ENCODE measurements at regions not wholly inside any gene's neighbourhood (a gene's known extent, or its start where the extent isn't known, plus 50 kb on each side); places are given as distances from the start of the nearest gene placed in this dataset.

DNA sequence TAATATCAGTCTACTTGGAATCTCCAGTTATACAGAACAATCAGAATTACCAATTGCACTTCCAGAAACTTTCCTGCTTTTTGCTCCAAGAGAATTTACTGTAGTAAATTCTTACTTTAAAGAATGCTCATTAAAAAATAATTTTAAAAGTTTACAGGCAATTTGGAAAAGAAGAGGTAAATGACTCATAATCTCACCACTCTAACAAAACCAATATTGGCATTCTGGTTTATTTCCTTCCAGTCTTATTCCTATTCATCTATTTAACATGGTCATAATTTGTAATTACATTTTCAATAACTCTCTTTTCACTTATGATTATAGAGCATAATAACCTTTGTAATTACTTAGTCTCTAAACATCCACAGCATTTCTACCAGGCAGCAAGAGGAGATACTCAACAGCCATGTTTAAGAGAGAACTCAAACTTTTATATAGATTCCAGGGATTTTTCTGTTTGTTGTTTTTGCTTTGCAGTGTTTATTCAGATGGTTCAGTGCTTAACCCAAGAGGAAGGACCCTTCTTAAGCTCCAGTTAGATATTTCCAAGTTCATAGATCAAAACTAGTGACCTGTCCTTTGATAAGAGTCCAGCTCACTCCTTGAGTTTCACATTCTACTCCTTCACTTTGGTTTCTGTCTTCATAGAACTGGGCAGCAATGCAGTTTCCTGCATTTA is 464.7 kb downstream of the TXNL1 start:
- TF ChIP-seq TAF1 (IDR thresholded peaks at IDR 0.05; ENCODE audit: borderline replicate concordance, insufficient read depth, low read length) (no peak), FOXP2 (optimal IDR thresholded peaks at IDR 0.05; ENCODE audit: borderline replicate concordance, extremely low read depth, extremely low read length, insufficient read depth) (no peak)

Measured in PFSK-1 (cell line).